GM12878 (cell line): ENCODE measurements at regions not wholly inside any gene's neighbourhood (a gene's known extent, or its start where the extent isn't known, plus 50 kb on each side); places are given as distances from the start of the nearest gene placed in this dataset.

Experiments
- ATAC-seq: fragments of 200-7000 bp; cut with Tn5 transposase; 3 replicates; pipeline ENCODE4 v1.9.1; 2020; ENCODE audit warnings: mild to moderate bottlenecking, moderate library complexity
- BruUV-seq: library from RNA; stranded (reverse); fragments of 400-500 nt; replicated peaks from 2 replicates; lab custom pipeline; 2021; lab: Mats Ljungman, UMichigan
- CTCF ChIA-PET: fragments of 300-600 bp; sonication (Branson Sonifier 250); formaldehyde crosslinking; extraction: SDS; loops from one replicate; lab custom pipeline; 2021; ENCODE audit warnings: inconsistent platforms; lab: Yijun Ruan, JAX
- POLR2A ChIA-PET: fragments of 350-600 bp; formaldehyde crosslinking; extraction: SDS; loops from one replicate; lab custom pipeline; 2021; ENCODE audit warnings: inconsistent platforms; lab: Charles Lee
- RAD21 ChIA-PET: fragments of 300-600 bp; sonication (Branson Sonifier 250); formaldehyde crosslinking; loops from one replicate; lab custom pipeline; 2023; ENCODE audit warnings: antibody characterized with exemption; ENCODE audit not compliant: unreplicated experiment; lab: Charles Lee
- SMC1A ChIA-PET: fragments of 300-600 bp; sonication (Branson Sonifier 250); formaldehyde crosslinking; loops from one replicate; lab custom pipeline; 2023; ENCODE audit not compliant: unreplicated experiment, uncharacterized antibody; lab: Charles Lee
- DNase-seq: peaks from one replicate; pipeline ENCODE4 v3.0.0-alpha.2; 2011; ENCODE audit warnings: low read depth, low spot score
- FAIRE-seq: peaks from 3 replicates; lab custom pipeline; 2011; peaks lifted over from hg19 to GRCh38; lab: Jason Lieb, UNC
- H2AFZ ChIP-seq: 2 replicates; pipeline ENCODE4 v1.6.0; 2011; ENCODE audit warnings: low read depth, low read length, control low read depth; ENCODE audit not compliant: control insufficient read depth
- H3K27ac ChIP-seq: 2 replicates; pipeline ENCODE4 v1.5.1; 2011; ENCODE audit warnings: control low read depth; ENCODE audit not compliant: control insufficient read depth, insufficient read depth
- H3K27me3 ChIP-seq, 2 experiments: replicated peaks in 1 of 2; 2 replicates each; pipeline versions ENCODE4 v1.6.0 to v1.6.1; 2011; ENCODE audit warnings: low read length in 1 of 2; ENCODE audit not compliant: control insufficient read depth in 2 of 2, insufficient read depth in 2 of 2
- H3K36me3 ChIP-seq, 2 experiments: 2 replicates each; pipeline ENCODE4 v1.5.1; 2011; ENCODE audit warnings: low read length in 1 of 2; ENCODE audit not compliant: control insufficient read depth in 2 of 2, insufficient read depth in 2 of 2
- H3K4me1 ChIP-seq: 2 replicates; pipeline ENCODE4 v1.6.1; 2011; ENCODE audit warnings: mild to moderate bottlenecking, low read length, moderate library complexity, mixed read lengths; ENCODE audit not compliant: control insufficient read depth, insufficient read depth
- H3K4me2 ChIP-seq: 2 replicates; pipeline ENCODE4 v1.6.0; 2011; ENCODE audit warnings: control low read depth; ENCODE audit not compliant: control insufficient read depth, insufficient read depth
- H3K4me3 ChIP-seq: fragments of 200-600 bp; sonication (generic); 2 replicates; pipeline ENCODE4 v1.5.1; 2016
- H3K79me2 ChIP-seq: 2 replicates; pipeline ENCODE4 v1.6.0; 2011; ENCODE audit warnings: low read length; ENCODE audit not compliant: control insufficient read depth, insufficient read depth
- H3K9ac ChIP-seq: 2 replicates; pipeline ENCODE4 v1.8.0; 2011; ENCODE audit warnings: low read length, control low read depth, mixed read lengths; ENCODE audit not compliant: control insufficient read depth, insufficient read depth
- H3K9me3 ChIP-seq: replicated peaks from 3 replicates; pipeline ENCODE4 v1.5.1; 2011; ENCODE audit warnings: mild to moderate bottlenecking, low read length; ENCODE audit not compliant: control insufficient read depth, insufficient read depth
- H4K20me1 ChIP-seq: 2 replicates; pipeline ENCODE4 v1.6.0; 2011; ENCODE audit not compliant: control insufficient read depth, insufficient read depth
- ATF7 ChIP-seq: fragments of 450-650 bp; IDR thresholded peaks from 2 replicates; pipeline ENCODE4 v1.6.1; 2016; ENCODE audit warnings: low read depth, mild to moderate bottlenecking
- BCL11A ChIP-seq: IDR thresholded peaks from 2 replicates; pipeline ENCODE4 v1.6.1; 2011; ENCODE audit warnings: low read depth, low read length
- BHLHE40 ChIP-seq, 2 experiments: fragments of 450-650 bp in 1 of 2; IDR thresholded peaks; 2 replicates each; pipeline ENCODE4 v1.6.1; 2011 to 2017; ENCODE audit warnings: low read depth in 2 of 2, borderline replicate concordance in 1 of 2, improper control_type of control experiment in 1 of 2, low read length in 1 of 2, mild to moderate bottlenecking in 1 of 2
- DPF2 ChIP-seq: fragments of 450-650 bp; IDR thresholded peaks from 2 replicates; pipeline ENCODE4 v1.6.1; 2017; ENCODE audit warnings: mild to moderate bottlenecking
- IKZF2 ChIP-seq, 2 experiments: fragments of 450-650 bp; IDR thresholded peaks; 2 replicates each; pipeline ENCODE4 v1.6.1; 2017; ENCODE audit warnings: mild to moderate bottlenecking in 2 of 2, moderate library complexity in 2 of 2
- MTA2 ChIP-seq: fragments of 450-650 bp; IDR thresholded peaks from 2 replicates; pipeline ENCODE4 v1.6.1; 2016; ENCODE audit warnings: low read depth, mild to moderate bottlenecking, moderate library complexity
- MYC ChIP-seq: IDR thresholded peaks from 2 replicates; pipeline ENCODE4 v1.6.1; 2011; ENCODE audit warnings: mild to moderate bottlenecking, low read length, moderate library complexity, inconsistent platforms; ENCODE audit not compliant: insufficient read depth, insufficient replicate concordance, insufficient read length, severe bottlenecking
- NBN ChIP-seq: fragments of 450-650 bp; IDR thresholded peaks from 2 replicates; pipeline ENCODE4 v1.6.1; 2016
- NFXL1 ChIP-seq: fragments of 450-650 bp; IDR thresholded peaks from 2 replicates; pipeline ENCODE4 v1.6.1; 2017; ENCODE audit warnings: antibody characterized with exemption, mild to moderate bottlenecking, borderline replicate concordance
- RUNX3 ChIP-seq: IDR thresholded peaks from 2 replicates; pipeline ENCODE4 v1.6.1; 2012; ENCODE audit warnings: low read length, inconsistent platforms
- TARDBP ChIP-seq: IDR thresholded peaks from 2 replicates; pipeline ENCODE4 v1.6.1; 2016; ENCODE audit warnings: borderline replicate concordance
- ZNF207 ChIP-seq: fragments of 450-650 bp; IDR thresholded peaks from 2 replicates; pipeline ENCODE4 v1.6.1; 2014; ENCODE audit warnings: antibody characterized with exemption, mild to moderate bottlenecking, borderline replicate concordance
- WGBS: methylation state at CpG from one replicate; pipeline ENCODE4 v1.1.6; 2016; ENCODE audit warnings: low lambda C conversion rate; ENCODE audit not compliant: insufficient replicate concordance, insufficient coverage; ENCODE audit errors: missing lambda C conversion rate; 5-methylcytosine and 5-hydroxymethylcytosine counted together
- in situ Hi-C: fragments of 300-500 bp; cut with MboI; formaldehyde crosslinking; loops from 9 replicates; pipeline ENCODE4 v1.14.3; 2018; ENCODE audit warnings: mixed read lengths
- intact Hi-C: fragments of 100-400 bp; cut with micrococcal nuclease; formaldehyde crosslinking; loops from one replicate; pipeline ENCODE4 v1.14.2; 2022; ENCODE audit not compliant: unreplicated experiment
- TF ChIP-seq, protein P1 (sequence below): fragments of 450-650 bp; IDR thresholded peaks from 2 replicates; pipeline ENCODE4 v1.6.1; 2017; ENCODE audit warnings: low read depth, mild to moderate bottlenecking, moderate library complexity
- TF ChIP-seq, protein P2 (sequence below): fragments of 450-650 bp; formaldehyde crosslinking; IDR thresholded peaks from 2 replicates; pipeline ENCODE4 v1.4.0; 2022; ENCODE audit warnings: mild to moderate bottlenecking, moderate library complexity

DNA sequence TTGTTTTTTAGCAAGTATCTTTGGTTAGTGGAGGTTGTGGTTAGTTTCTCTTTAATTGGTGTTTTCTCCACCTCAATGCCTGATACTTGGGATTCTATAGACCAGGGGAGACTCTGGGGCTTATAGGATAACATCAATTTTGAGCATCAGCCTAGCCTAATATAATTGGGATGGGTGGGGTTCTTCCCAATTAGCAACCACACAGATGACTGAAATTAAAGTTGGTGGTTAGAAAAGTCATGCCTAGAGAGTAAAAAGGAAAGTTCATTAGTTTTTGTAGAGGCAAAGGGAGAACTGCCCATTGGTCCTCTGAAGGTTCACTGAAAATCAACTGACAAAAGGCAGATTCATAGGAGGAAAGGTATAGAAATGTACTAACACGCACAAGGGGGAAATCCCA is 843.3 kb downstream of the TSN start:
- no peaks in the 10 kb centered on the region for H3K9me3 ChIP-seq
- intact Hi-C loops = no loop called here
- ChIA-PET SMC1A (no interaction called here), CTCF (no interaction called here), POLR2A (no interaction called here), RAD21 (no interaction called here)
- H3K36me3 ChIP-seq = no peaks in the 10 kb centered on the region
- DNase-seq (no peak), ATAC-seq (peak; percentile 77), FAIRE-seq (no peak)
- no peak overlapping the region for H3K4me2 ChIP-seq
- WGBS = 10% methylated on average over 1 of the region's 1 CpG
- no peak overlapping the region for H3K9ac ChIP-seq
- in situ Hi-C loops = no loop called here
- H3K27ac ChIP-seq = no peak overlapping the region
- no peaks in the 10 kb centered on the region for H3K79me2 ChIP-seq
- no TSS peak for BruUV-seq
- H3K4me3 ChIP-seq = no peak overlapping the region
- no peaks in the 10 kb centered on the region for H3K27me3 ChIP-seq
- H2AFZ ChIP-seq = no peak overlapping the region
- TF ChIP-seq DPF2 = peak; percentile 45; the same call in 1 of the 2 replicates
- peak; percentile 92 for TF ChIP-seq MTA2
- TF ChIP-seq BCL11A = peak; percentile 78
- TF ChIP-seq, protein P1, sequence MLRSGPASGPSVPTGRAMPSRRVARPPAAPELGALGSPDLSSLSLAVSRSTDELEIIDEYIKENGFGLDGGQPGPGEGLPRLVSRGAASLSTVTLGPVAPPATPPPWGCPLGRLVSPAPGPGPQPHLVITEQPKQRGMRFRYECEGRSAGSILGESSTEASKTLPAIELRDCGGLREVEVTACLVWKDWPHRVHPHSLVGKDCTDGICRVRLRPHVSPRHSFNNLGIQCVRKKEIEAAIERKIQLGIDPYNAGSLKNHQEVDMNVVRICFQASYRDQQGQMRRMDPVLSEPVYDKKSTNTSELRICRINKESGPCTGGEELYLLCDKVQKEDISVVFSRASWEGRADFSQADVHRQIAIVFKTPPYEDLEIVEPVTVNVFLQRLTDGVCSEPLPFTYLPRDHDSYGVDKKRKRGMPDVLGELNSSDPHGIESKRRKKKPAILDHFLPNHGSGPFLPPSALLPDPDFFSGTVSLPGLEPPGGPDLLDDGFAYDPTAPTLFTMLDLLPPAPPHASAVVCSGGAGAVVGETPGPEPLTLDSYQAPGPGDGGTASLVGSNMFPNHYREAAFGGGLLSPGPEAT = peak; percentile 28; the same call in 1 of the 2 replicates
- no peak for TF ChIP-seq ZNF207
- peak in 1 of 2 experiments; percentile 27; a peak in 2 of 4 replicates for TF ChIP-seq BHLHE40 (IDR thresholded peaks at IDR 0.05; ENCODE audit: borderline replicate concordance in 1 of 2, low read depth in 2 of 2, low read length in 1 of 2)
- peak; percentile 54; the same call in 1 of the 2 replicates for TF ChIP-seq RUNX3
- TF ChIP-seq IKZF2 (IDR thresholded peaks at IDR 0.05) = peak; percentile 36 to 50; a peak in 3 of 4 replicates
- TF ChIP-seq, protein P2, sequence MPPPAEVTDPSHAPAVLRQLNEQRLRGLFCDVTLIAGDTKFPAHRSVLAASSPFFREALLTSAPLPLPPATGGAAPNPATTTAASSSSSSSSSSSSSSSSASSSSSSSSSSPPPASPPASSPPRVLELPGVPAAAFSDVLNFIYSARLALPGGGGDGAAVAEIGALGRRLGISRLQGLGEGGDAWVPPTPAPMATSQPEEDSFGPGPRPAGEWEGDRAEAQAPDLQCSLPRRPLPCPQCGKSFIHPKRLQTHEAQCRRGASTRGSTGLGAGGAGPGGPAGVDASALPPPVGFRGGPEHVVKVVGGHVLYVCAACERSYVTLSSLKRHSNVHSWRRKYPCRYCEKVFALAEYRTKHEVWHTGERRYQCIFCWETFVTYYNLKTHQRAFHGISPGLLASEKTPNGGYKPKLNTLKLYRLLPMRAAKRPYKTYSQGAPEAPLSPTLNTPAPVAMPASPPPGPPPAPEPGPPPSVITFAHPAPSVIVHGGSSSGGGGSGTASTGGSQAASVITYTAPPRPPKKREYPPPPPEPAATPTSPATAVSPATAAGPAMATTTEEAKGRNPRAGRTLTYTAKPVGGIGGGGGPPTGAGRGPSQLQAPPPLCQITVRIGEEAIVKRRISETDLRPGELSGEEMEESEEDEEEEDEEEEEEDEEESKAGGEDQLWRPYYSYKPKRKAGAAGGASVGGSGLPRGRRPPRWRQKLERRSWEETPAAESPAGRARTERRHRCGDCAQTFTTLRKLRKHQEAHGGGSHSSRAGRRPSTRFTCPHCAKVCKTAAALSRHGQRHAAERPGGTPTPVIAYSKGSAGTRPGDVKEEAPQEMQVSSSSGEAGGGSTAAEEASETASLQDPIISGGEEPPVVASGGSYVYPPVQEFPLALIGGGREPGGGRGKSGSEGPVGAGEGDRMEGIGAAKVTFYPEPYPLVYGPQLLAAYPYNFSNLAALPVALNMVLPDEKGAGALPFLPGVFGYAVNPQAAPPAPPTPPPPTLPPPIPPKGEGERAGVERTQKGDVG (CRISPR knock-in tag) = no peak
- TF ChIP-seq NBN = no peak
- TF ChIP-seq MYC = no peak
- TF ChIP-seq ATF7 = peak; percentile 30; the same call in 1 of the 2 replicates
- TF ChIP-seq NFXL1 = no peak
- no peak for TF ChIP-seq TARDBP
- no peaks in the 10 kb centered on the region for H4K20me1 ChIP-seq
- no peaks in the 10 kb centered on the region for H3K4me1 ChIP-seq
